Right atrium auricular region (tissue), 2 donors: ENCODE measurements at regions not wholly inside any gene's neighbourhood (a gene's known extent, or its start where the extent isn't known, plus 50 kb on each side); places are given as distances from the start of the nearest gene placed in this dataset.

Experiments used
- DNase-seq: peaks from one replicate; pipeline ENCODE4 v3.0.0-alpha.2; 2019; ENCODE audit warnings: low spot score
- H3K27ac ChIP-seq, 2 donors: fragments of 200-600 bp; sonication (generic); 1 replicate in 1 of 2; 2 replicates in 1 of 2; pipeline ENCODE4 v1.5.1; 2016 to 2019
- H3K27me3 ChIP-seq, 2 donors: fragments of 200-600 bp; sonication (generic); one replicate each; pipeline versions ENCODE4 v1.5.1 to v1.6.0; 2017 to 2019
- H3K36me3 ChIP-seq: fragments of 200-600 bp; sonication (generic); one replicate; pipeline ENCODE4 v1.5.1; 2016
- H3K4me1 ChIP-seq, 2 donors: fragments of 200-600 bp; sonication (generic); one replicate each; pipeline versions ENCODE4 v1.5.1 to v1.6.0; 2017 to 2019
- H3K4me3 ChIP-seq, 2 donors: fragments of 200-600 bp; sonication (generic); 1 replicate in 1 of 2; 2 replicates in 1 of 2; pipeline ENCODE4 v1.5.1; 2017 to 2019; ENCODE audit warnings: mild to moderate bottlenecking in 1 of 2, moderate library complexity in 1 of 2
- H3K9me3 ChIP-seq, 2 donors: fragments of 200-600 bp; sonication (generic); one replicate each; pipeline ENCODE4 v1.5.1; 2019
- TF ChIP-seq, protein P1 (sequence below), 2 donors: fragments of 200-600 bp; sonication (generic); IDR thresholded peaks; one replicate each; pipeline ENCODE4 v1.5.1; 2019; ENCODE audit warnings: antibody characterized with exemption in 2 of 2

- Histone ChIP-seq H3K27ac (peak overlapping the region in 1 of 2 donors; percentile 24), H3K9me3 (no peaks in the 10 kb centered on the region), H3K27me3 (no peaks in the 10 kb centered on the region), H3K4me3 (no peak overlapping the region), H3K36me3 (no peaks in the 10 kb centered on the region), H3K4me1 (peaks cover 0 to 15% of the 10 kb centered on the region in 2 donors)
- DNase-seq, result no peak
- TF ChIP-seq, protein P1, sequence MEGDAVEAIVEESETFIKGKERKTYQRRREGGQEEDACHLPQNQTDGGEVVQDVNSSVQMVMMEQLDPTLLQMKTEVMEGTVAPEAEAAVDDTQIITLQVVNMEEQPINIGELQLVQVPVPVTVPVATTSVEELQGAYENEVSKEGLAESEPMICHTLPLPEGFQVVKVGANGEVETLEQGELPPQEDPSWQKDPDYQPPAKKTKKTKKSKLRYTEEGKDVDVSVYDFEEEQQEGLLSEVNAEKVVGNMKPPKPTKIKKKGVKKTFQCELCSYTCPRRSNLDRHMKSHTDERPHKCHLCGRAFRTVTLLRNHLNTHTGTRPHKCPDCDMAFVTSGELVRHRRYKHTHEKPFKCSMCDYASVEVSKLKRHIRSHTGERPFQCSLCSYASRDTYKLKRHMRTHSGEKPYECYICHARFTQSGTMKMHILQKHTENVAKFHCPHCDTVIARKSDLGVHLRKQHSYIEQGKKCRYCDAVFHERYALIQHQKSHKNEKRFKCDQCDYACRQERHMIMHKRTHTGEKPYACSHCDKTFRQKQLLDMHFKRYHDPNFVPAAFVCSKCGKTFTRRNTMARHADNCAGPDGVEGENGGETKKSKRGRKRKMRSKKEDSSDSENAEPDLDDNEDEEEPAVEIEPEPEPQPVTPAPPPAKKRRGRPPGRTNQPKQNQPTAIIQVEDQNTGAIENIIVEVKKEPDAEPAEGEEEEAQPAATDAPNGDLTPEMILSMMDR (IDR thresholded peaks at IDR 0.05), result no peak
Measured at GRCh38 chr3:29141918-29142275, 139.0 kb upstream of the RBMS3 start.

DNA sequence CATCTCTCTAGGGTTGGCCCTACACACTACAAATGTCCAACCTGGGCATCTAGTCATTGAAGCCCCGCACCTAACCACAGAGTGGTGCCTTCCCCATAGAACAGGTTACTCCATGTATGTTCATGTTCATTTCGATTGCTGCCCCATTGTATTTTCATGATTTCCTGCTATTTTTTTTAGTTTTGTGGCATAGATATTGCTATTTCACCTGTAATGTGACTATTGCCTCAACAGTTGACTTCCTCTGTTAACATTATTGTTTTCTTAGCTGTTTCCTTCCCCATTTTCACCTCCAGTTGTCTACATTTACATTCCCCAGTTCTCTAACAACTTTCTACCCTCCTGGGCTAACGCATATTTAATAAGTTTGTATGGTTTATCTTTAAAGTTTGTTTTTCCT is 137.7 kb upstream of the RBMS3 start:
- no peaks in the 10 kb centered on the region for H3K27me3 ChIP-seq
- no peak overlapping the region for H3K27ac ChIP-seq
- TF ChIP-seq, protein P1 (IDR thresholded peaks at IDR 0.05), result no peak
- H3K9me3 ChIP-seq, result no peaks in the 10 kb centered on the region
- DNase-seq, result no peak
- H3K36me3 ChIP-seq, result no peaks in the 10 kb centered on the region
- peaks cover 0 to 15% of the 10 kb centered on the region in 2 donors for H3K4me1 ChIP-seq
- H3K4me3 ChIP-seq, result no peak overlapping the region

DNA sequence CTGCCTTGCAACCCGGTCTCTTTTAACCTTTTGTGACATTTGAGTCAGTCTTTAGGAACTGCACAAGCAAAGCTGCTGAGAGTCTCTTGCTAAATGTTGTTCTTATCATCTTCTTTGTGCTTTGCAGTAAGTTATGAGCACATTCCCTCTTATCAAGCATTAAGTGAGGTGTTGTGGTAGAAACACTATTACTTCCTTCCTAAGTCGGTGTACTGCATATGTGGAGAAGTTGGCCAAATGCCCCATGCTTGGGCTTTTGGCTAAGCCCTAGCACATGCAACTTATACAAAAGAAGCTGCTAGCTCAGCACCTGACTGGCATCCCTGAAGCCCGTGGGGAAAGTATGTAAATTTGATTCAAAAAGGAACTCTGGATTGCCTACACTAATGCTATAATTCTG is 136.5 kb upstream of the RBMS3 start:
- Histone ChIP-seq H3K4me1 (peaks cover 0 to 15% of the 10 kb centered on the region in 2 donors), H3K9me3 (no peaks in the 10 kb centered on the region), H3K36me3 (no peaks in the 10 kb centered on the region)

DNA sequence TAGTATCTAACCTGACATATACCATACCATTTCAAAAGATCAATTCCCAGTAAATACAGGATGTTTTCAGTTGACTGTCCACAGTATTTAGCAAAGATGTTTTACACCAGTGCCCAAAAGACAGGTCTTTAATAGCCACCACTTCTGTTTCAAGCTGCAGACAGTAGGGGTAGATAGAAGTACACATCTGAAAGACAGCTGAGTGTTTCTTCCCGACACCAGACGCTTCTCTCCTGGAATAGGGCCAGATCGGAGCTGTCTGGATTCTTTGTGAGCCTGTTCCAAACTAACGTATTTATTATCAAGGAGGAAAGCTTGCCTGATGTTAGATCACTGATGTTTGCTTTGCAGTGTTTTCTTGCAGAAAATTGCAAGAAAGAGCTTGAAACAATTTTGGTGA is 136.1 kb upstream of the RBMS3 start:
- TF ChIP-seq, protein P1 (IDR thresholded peaks at IDR 0.05), result peak in 1 of 2 donors; percentile 61
- no peak overlapping the region for H3K4me3 ChIP-seq
- no peaks in the 10 kb centered on the region for H3K27me3 ChIP-seq
- no peak overlapping the region for H3K27ac ChIP-seq
- H3K4me1 ChIP-seq, result peaks cover 0 to 15% of the 10 kb centered on the region in 2 donors
- DNase-seq, result no peak
- H3K36me3 ChIP-seq, result no peaks in the 10 kb centered on the region
- H3K9me3 ChIP-seq, result no peaks in the 10 kb centered on the region

More for the DNA sequence above, 136.5 kb upstream of the RBMS3 start:
- no peak for DNase-seq
- H3K27ac ChIP-seq, result no peak overlapping the region
- H3K4me3 ChIP-seq, result no peak overlapping the region
- H3K27me3 ChIP-seq, result no peaks in the 10 kb centered on the region
- TF ChIP-seq, protein P1 (IDR thresholded peaks at IDR 0.05), result no peak

- DNase-seq, result no peak
- H3K36me3 ChIP-seq, result no peaks in the 10 kb centered on the region
- TF ChIP-seq, protein P1 (IDR thresholded peaks at IDR 0.05), result no peak
- no peaks in the 10 kb centered on the region for H3K27me3 ChIP-seq
- H3K27ac ChIP-seq, result no peak overlapping the region
- H3K4me3 ChIP-seq, result no peak overlapping the region
- no peaks in the 10 kb centered on the region for H3K9me3 ChIP-seq
- peaks cover 0 to 15% of the 10 kb centered on the region in 2 donors for H3K4me1 ChIP-seq
Measured at GRCh38 chr3:29145360-29145759, 135.5 kb upstream of the RBMS3 start.

GRCh38 chr3:29152379-29152778 is 128.5 kb upstream of the RBMS3 start:
- DNase-seq, result no peak
- no peak overlapping the region for H3K4me3 ChIP-seq
- H3K36me3 ChIP-seq, result no peaks in the 10 kb centered on the region
- H3K27me3 ChIP-seq, result no peaks in the 10 kb centered on the region
- H3K9me3 ChIP-seq, result no peaks in the 10 kb centered on the region
- no peak overlapping the region for H3K27ac ChIP-seq
- no peaks in the 10 kb centered on the region for H3K4me1 ChIP-seq
- TF ChIP-seq, protein P1 (IDR thresholded peaks at IDR 0.05), result peak in 1 of 2 donors; percentile 39
